ENCODE measurements at regions not wholly inside any gene's neighbourhood (a gene's known extent, or its start where the extent isn't known, plus 50 kb on each side); places are given as distances from the start of the nearest gene placed in this dataset.

GRCh38 chr16:6837722-6838121 is 494.9 kb upstream of the RBFOX1 start:
- TF ChIP-seq POLR2A (IDR thresholded peaks at IDR 0.05) = no peak
- TF ChIP-seq CTCF (IDR thresholded peaks at IDR 0.05) = no peak
